GM08714 (cell line): ENCODE measurements at regions not wholly inside any gene's neighbourhood (a gene's known extent, or its start where the extent isn't known, plus 50 kb on each side); places are given as distances from the start of the nearest gene placed in this dataset.
"Not testable (repeated sequence)": the region's sequence is repeated elsewhere in the genome, so short reads cannot be mapped to it uniquely, and the experiment has no call there.

Experiments
- H3K4me3 ChIP-seq: fragments of 200-500 bp; sonication (Bioruptor generic); 2 replicates; pipeline ENCODE4 v1.5.1; 2014; ENCODE audit warnings: mild to moderate bottlenecking, low read length, inconsistent platforms
- ZNF274 ChIP-seq: IDR thresholded peaks from 2 replicates; pipeline ENCODE4 v1.6.1; 2012; ENCODE audit warnings: mild to moderate bottlenecking, low read depth, low read length

- TF ChIP-seq ZNF274, result no peak
- no peak overlapping the region for H3K4me3 ChIP-seq
These were observed 215.0 kb upstream of the USP15 start for GRCh38 chr12:62045211-62045610.

- no peak overlapping the region for H3K4me3 ChIP-seq
- no peak for TF ChIP-seq ZNF274
These were observed 209.4 kb upstream of the USP15 start for GRCh38 chr12:62050785-62051184.

DNA sequence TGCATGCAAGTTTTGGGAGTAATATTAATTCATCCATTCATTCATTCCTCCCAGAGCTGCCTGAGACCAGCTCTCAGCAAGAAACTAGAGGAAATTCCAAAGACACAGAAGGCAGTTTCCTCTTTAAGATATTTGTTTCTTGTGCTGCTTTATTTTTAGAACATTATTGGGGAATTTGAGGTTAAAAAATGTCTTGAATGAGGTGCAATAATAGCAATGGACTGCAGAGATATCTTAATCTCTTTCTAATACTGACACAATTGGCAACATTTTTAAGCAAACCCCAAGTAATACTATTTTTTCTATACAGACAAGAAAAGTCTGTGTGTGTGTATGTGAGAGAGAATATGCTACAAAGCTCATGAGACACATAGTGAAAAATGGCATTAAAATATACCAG is 190.2 kb upstream of the USP15 start:
- H3K4me3 ChIP-seq, result no peak overlapping the region
- TF ChIP-seq ZNF274, result no peak

GRCh38 chr12:62073236-62073635 is 187.0 kb upstream of the USP15 start:
- H3K4me3 ChIP-seq, result not testable (repeated sequence)

- TF ChIP-seq ZNF274, result no peak
- no peak overlapping the region for H3K4me3 ChIP-seq
These were observed 184.3 kb upstream of the USP15 start for GRCh38 chr12:62075870-62076269.

DNA sequence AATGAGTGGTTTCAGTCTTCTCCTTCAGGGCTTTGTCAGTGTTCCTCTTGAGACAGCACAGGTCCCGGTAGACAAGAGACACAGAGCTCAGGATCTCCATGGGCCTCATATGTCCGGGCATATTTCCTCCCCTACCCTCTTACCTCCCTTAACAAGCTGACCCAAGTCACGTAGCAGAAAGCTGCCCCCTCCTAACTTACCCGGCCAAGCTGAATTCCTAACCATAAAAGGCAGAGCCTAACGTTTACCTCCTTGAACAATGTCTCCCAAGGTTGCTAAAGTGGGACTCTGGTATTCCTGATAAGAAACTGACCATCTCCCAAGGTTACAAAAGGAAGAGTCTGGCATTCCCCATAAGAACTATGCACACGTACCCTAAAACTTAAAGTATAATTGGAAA is 182.2 kb upstream of the USP15 start:
- no peak overlapping the region for H3K4me3 ChIP-seq
- TF ChIP-seq ZNF274, result no peak

GRCh38 chr12:62082448-62082847 is 177.8 kb upstream of the USP15 start:
- no peak for TF ChIP-seq ZNF274
- no peak overlapping the region for H3K4me3 ChIP-seq

DNA sequence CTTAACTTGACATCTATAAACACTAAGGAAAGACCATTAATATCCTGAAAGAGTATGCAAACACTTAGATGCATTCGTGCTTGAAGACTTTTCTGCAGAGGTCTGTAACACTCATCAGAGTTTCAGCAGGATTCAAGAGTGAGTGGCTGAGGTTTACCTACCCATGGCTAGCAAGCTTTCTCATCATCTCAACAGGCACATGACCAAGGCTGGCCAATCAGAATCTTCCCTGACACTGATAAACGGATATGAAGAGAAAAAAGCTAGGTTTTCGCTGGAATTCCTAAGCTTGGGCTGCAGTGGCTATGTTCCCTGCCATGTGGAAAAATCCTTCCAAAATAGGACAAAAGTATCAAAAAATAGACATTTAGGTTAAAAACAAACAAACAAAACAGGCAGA is 162.1 kb upstream of the USP15 start:
- no peak for TF ChIP-seq ZNF274
- H3K4me3 ChIP-seq, result no peak overlapping the region

DNA sequence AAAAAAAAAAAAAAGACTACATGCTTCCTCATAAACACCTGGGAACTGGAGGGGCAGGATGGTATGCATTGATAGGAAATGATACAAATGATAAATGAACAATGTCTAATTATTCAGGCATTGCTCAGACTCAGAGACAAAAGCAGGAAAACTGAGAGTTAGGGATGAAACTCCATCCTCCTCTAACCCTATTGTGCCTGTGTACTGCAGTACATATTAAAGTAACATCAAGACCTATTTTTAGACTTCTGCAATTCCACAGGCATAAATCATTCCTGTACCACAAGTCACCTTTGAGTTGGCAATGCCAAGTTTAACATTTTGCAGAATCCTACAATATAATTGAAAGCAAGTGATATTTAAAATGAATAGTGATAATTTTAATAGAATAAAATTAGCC is 156.5 kb upstream of the USP15 start:
- no peak overlapping the region for H3K4me3 ChIP-seq
- TF ChIP-seq ZNF274, result no peak

DNA sequence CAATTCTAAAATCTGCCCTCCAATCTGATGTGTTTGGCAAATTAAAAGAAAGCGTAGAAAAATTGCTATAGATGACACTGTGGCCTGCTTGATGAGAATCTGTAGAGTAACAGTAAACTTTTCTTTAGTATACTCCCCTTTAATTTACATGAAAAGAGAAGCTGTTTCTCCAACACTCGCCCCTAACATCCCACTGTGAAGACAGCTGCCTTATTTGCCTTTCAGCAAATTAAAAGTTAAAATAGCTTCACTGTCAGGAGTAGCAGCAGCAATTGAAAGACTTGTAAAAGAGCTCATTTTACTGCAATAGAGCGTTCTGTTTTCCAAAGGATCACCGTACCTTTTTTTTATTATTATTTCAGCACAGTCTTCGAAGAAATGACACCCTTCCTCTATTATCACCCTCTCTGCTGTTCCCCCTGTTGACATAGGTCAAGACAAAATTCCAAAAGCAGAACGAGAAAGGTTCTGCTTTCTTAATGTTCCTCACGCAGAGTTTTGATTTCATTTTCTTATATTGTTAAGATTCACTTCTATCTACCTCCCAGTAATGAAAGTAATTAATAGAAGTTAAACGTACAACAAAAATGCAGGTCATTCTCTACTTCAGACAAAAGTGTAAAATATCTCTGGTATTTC is 153.5 kb upstream of the USP15 start:
- no peak overlapping the region for H3K4me3 ChIP-seq
- no peak for TF ChIP-seq ZNF274

- TF ChIP-seq ZNF274, result no peak
- no peak overlapping the region for H3K4me3 ChIP-seq
These were observed 146.7 kb upstream of the USP15 start for GRCh38 chr12:62113366-62114011.

- no peak for TF ChIP-seq ZNF274
- H3K4me3 ChIP-seq, result no peak overlapping the region
These were observed 143.2 kb upstream of the USP15 start for GRCh38 chr12:62116986-62117385.

DNA sequence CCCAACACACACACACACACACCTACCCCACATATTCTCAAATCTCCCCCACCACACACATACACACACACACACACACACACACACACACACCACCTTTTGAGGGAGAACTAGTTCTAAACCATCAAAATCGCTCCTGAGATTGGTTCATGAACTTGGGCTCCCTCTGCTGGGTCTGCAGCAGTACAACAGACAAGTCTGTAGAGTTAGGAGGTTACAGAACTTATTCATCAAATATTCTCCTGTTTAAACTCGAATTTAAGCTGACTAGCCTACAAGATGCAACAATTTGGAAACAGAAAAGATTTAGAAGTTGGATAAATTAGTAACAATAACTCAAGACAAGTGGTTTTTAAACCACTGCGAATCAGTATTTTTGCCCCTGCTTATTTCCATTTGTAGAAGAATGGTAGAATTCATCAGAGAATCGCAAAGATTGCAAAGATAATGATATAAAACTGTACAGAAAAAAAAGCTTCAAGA is 136.4 kb upstream of the USP15 start:
- TF ChIP-seq ZNF274, result no peak
- H3K4me3 ChIP-seq, result no peak overlapping the region

- H3K4me3 ChIP-seq, result no peak overlapping the region
- no peak for TF ChIP-seq ZNF274
These were observed 132.7 kb upstream of the USP15 start for GRCh38 chr12:62127516-62127915.

DNA sequence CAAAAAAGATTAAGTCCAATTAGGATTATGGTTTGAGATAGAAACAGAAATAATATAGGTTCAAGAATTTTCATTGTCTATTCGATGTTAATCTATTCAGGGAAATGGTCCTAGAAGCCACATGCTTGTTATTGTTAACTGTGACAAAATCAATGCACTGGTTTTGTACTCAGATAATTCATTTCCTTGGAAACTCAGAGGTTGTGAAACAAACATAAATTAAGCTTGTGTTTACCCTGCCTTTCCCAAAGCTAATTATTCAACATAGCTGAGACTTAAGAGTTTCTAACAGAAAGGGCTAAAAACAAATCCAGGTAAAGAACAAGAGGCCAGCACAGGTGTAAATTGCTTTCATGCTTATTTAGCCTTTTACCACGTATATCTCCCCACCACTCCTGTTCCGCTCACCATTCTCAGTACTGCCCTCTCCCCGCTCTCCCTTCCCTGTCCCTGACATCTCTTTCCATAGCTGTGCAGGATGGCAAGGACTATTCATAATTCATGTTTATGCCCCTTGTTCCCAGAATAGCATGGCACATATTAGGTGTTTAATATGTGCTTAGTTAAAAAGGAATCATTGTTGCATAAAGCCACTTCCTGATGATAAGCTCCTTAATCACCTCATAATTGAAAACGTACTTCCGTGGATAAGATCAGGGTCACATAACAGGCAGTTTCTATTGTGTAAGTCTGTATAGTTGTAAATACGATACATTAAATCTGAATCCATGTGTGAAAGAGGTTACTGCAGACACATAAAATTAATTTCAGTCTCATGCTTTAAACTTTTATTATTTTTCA is 131.8 kb upstream of the USP15 start:
- H3K4me3 ChIP-seq, result no peak overlapping the region
- no peak for TF ChIP-seq ZNF274
